HL-60 (cell line): ENCODE measurements at regions not wholly inside any gene's neighbourhood (a gene's known extent, or its start where the extent isn't known, plus 50 kb on each side); places are given as distances from the start of the nearest gene placed in this dataset.
"Not testable (repeated sequence)": the region's sequence is repeated elsewhere in the genome, so short reads cannot be mapped to it uniquely, and the experiment has no call there.

ENCODE experiments used
- DNase-seq, 2 experiments: peaks; one replicate each; pipeline ENCODE4 v3.0.0-alpha.2; 2010 to 2020; ENCODE audit warnings: low read depth in 1 of 2, low spot score in 1 of 2
- H3K27ac ChIP-seq: fragments of 250-450 bp; sonication (Bioruptor Pico); replicated peaks from 2 replicates; pipeline ENCODE4 v1.5.1; 2020; ENCODE audit warnings: mild to moderate bottlenecking, moderate library complexity
- H3K27me3 ChIP-seq: fragments of 250-450 bp; sonication (Bioruptor Pico); 2 replicates; pipeline ENCODE4 v1.5.1; 2021; ENCODE audit warnings: mild to moderate bottlenecking, moderate library complexity; ENCODE audit not compliant: insufficient read depth, poor library complexity, severe bottlenecking
- H3K4me3 ChIP-seq: replicated peaks from 2 replicates; pipeline ENCODE4 v1.5.1; 2011; ENCODE audit warnings: mild to moderate bottlenecking, control low read depth, low read length; ENCODE audit not compliant: insufficient read depth
- GABPA ChIP-seq: IDR thresholded peaks from 2 replicates; pipeline ENCODE4 v1.6.1; 2012; ENCODE audit warnings: low read depth
- POLR2AphosphoS5 ChIP-seq: IDR thresholded peaks from 2 replicates; pipeline ENCODE4 v1.6.1; 2012; ENCODE audit warnings: low read depth
- SPI1 ChIP-seq: IDR thresholded peaks from 2 replicates; pipeline ENCODE4 v1.6.1; 2012; ENCODE audit warnings: low read depth, mild to moderate bottlenecking, borderline replicate concordance
- TF ChIP-seq, protein P1 (sequence below): IDR thresholded peaks from 2 replicates; pipeline ENCODE4 v1.6.1; 2012; ENCODE audit warnings: low read depth; ENCODE audit not compliant: insufficient replicate concordance
- TF ChIP-seq, protein P2 (sequence below): IDR thresholded peaks from one replicate; pipeline ENCODE4 v1.5.1; 2011; ENCODE audit warnings: low read length, control low read depth, inconsistent platforms; ENCODE audit not compliant: insufficient read depth

DNA sequence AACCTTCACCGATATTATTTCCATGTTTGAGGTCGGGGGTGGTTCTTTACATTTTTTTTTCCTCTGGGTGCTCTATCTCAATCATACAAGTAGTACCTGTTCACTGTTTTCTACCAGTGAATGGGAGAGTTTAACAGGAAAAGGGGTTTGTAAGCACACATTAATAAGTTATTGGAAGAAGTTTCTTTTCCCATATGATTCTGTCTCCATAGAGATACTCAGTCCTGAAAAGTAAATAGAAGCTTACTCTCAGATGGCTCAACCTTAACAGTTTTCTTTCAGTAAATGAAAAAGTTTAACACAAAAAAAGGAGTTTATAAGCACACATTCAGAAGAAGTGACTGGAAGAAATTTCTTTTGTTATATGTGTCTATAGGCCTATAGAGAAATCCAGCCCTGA is 995.6 kb upstream of the SLC39A10 start:
- H3K27ac ChIP-seq: no peak overlapping the region
- no peak for DNase-seq
- TF ChIP-seq GABPA (no peak), POLR2AphosphoS5 (no peak), SPI1 (no peak)
- TF ChIP-seq, protein P1, sequence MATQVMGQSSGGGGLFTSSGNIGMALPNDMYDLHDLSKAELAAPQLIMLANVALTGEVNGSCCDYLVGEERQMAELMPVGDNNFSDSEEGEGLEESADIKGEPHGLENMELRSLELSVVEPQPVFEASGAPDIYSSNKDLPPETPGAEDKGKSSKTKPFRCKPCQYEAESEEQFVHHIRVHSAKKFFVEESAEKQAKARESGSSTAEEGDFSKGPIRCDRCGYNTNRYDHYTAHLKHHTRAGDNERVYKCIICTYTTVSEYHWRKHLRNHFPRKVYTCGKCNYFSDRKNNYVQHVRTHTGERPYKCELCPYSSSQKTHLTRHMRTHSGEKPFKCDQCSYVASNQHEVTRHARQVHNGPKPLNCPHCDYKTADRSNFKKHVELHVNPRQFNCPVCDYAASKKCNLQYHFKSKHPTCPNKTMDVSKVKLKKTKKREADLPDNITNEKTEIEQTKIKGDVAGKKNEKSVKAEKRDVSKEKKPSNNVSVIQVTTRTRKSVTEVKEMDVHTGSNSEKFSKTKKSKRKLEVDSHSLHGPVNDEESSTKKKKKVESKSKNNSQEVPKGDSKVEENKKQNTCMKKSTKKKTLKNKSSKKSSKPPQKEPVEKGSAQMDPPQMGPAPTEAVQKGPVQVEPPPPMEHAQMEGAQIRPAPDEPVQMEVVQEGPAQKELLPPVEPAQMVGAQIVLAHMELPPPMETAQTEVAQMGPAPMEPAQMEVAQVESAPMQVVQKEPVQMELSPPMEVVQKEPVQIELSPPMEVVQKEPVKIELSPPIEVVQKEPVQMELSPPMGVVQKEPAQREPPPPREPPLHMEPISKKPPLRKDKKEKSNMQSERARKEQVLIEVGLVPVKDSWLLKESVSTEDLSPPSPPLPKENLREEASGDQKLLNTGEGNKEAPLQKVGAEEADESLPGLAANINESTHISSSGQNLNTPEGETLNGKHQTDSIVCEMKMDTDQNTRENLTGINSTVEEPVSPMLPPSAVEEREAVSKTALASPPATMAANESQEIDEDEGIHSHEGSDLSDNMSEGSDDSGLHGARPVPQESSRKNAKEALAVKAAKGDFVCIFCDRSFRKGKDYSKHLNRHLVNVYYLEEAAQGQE: no peak
- TF ChIP-seq, protein P2, sequence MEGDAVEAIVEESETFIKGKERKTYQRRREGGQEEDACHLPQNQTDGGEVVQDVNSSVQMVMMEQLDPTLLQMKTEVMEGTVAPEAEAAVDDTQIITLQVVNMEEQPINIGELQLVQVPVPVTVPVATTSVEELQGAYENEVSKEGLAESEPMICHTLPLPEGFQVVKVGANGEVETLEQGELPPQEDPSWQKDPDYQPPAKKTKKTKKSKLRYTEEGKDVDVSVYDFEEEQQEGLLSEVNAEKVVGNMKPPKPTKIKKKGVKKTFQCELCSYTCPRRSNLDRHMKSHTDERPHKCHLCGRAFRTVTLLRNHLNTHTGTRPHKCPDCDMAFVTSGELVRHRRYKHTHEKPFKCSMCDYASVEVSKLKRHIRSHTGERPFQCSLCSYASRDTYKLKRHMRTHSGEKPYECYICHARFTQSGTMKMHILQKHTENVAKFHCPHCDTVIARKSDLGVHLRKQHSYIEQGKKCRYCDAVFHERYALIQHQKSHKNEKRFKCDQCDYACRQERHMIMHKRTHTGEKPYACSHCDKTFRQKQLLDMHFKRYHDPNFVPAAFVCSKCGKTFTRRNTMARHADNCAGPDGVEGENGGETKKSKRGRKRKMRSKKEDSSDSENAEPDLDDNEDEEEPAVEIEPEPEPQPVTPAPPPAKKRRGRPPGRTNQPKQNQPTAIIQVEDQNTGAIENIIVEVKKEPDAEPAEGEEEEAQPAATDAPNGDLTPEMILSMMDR: no peak
- H3K4me3 ChIP-seq: no peak overlapping the region
- no peaks in the 10 kb centered on the region for H3K27me3 ChIP-seq

DNA sequence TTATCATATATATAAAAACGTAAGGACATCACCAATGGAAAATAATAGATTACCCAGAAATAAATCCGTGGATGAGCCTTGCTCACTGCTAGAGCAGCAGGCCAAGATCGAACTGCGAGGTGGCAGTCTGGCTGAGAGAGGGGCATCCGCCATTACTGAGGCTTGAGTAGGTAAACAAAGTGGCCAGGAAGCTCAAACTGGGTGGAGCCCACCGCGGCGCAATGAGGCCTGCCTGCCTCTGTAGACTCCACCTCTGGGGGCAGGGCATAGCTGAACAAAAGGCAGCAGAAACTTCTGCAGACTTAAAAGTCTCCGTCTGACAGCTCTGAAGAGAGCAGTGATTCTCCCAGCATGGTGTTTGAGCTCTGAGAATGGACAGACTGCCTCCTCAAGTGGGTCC is 1018.0 kb upstream of the SLC39A10 start:
- not testable (repeated sequence) for DNase-seq, H3K27me3 ChIP-seq, H3K27ac ChIP-seq, H3K4me3 ChIP-seq

DNA sequence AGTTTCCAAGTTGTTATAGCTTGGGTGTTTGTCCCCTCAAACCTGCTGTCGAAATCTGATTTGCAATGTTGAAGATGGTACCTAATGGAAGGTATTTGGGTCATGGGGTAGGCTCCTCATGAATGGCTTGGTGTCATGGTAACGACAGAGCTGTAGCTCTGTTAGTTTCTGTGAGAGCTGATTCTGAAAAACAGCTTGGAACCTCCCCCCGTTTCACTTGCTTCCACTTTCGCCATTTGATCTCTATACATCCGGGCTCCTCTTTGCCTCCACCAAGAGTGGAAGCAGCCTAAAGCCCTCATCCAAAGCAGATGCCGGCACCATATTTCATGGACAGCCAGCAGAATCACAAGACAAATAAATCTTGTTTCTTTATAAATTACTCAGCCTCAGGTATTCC is 1035.1 kb upstream of the SLC39A10 start:
- no peak overlapping the region for H3K27ac ChIP-seq
- DNase-seq: no peak
- TF ChIP-seq GABPA (no peak), SPI1 (no peak), POLR2AphosphoS5 (no peak)
- TF ChIP-seq, protein P2: no peak
- TF ChIP-seq, protein P1: no peak

DNA sequence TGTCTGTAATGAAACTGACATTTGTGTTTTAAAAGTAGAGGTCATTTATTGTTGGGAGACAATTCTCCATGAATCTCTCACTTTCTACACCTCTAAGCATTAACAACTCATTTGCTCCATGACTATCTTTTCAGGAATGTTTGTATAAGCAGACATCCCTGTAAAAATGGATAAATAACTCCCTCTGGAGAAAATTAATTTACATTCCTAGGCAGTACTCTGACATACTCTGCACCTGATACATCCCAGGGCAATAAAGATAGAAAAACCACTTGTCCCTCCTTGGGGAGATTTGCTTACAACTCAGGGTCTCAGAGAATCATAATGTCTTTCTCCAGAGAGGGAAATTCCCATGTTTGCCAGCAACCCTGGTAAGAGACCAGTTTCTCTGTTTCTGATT is 1037.7 kb upstream of the SLC39A10 start:
- no peak for DNase-seq
- no peak overlapping the region for H3K4me3 ChIP-seq
- TF ChIP-seq GABPA: no peak
- TF ChIP-seq, protein P1: no peak
- TF ChIP-seq, protein P2: no peak
- no peak for TF ChIP-seq SPI1
- TF ChIP-seq POLR2AphosphoS5: no peak
- no peaks in the 10 kb centered on the region for H3K27me3 ChIP-seq
- H3K27ac ChIP-seq: no peak overlapping the region

More for the DNA sequence above, 1035.1 kb upstream of the SLC39A10 start:
- no peaks in the 10 kb centered on the region for H3K27me3 ChIP-seq
- H3K4me3 ChIP-seq: no peak overlapping the region
